Gastrocnemius medialis (tissue), 4 donors: ENCODE measurements at regions not wholly inside any gene's neighbourhood (a gene's known extent, or its start where the extent isn't known, plus 50 kb on each side); places are given as distances from the start of the nearest gene placed in this dataset.

Experiments used
- CTCF ChIP-seq, 5 experiments: fragments of 450-650 bp in 3 of 5; fragments of 200-600 bp in 2 of 5; sonication (generic) in 2 of 5; IDR thresholded peaks in 4 of 5; conservative IDR thresholded peaks in 1 of 5; 1 replicate in 4 of 5; 2 replicates in 1 of 5; pipeline ENCODE4 v1.5.1; 2016 to 2019; ENCODE audit warnings: antibody characterized with exemption in 5 of 5, mild to moderate bottlenecking in 3 of 5, moderate library complexity in 3 of 5
- POLR2A ChIP-seq, 2 donors: fragments of 450-650 bp; IDR thresholded peaks; one replicate each; pipeline ENCODE4 v1.6.1; 2017; ENCODE audit warnings: antibody characterized with exemption in 2 of 2, mild to moderate bottlenecking in 2 of 2, moderate library complexity in 2 of 2

GRCh38 chr6:40256224-40256623 lies 322.0 kb upstream of the MOCS1 start:
- TF ChIP-seq CTCF (IDR thresholded peaks at IDR 0.05 in 4 of 5, conservative IDR thresholded peaks at IDR 0.05 in 1 of 5) (no peak), POLR2A (IDR thresholded peaks at IDR 0.05) (no peak)
